ENCODE measurements at regions not wholly inside any gene's neighbourhood (a gene's known extent, or its start where the extent isn't known, plus 50 kb on each side); places are given as distances from the start of the nearest gene placed in this dataset.

DNA sequence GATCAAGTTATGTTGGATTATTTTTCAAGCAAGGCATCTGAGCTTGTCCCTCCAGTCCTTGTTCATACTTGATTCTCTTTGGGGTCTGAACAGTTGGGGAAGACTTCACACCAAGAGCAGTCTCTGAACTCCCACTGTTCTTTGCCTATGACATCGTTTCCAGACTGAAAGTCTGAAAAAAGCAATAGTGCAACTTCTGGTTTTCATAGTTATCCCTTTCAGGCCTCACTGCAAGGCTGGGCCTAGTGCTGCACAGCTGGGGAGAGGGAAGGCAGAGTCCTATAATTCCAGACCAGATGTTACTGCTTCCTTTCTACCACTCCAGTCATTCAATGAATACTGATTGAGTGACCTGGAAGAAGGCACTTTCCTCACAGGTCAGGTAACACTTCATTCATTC is 187.1 kb upstream of the CCND2 start:
- Histone ChIP-seq H3F3A (ENCODE audit: insufficient read depth, low read depth) (no peaks in the 10 kb centered on the region), H3K4me1 (replicated peaks; ENCODE audit: insufficient read depth) (no peaks in the 10 kb centered on the region), H2AFZ (no peak overlapping the region), H3K79me2 (ENCODE audit: low read depth) (no peaks in the 10 kb centered on the region), H3K27ac (no peak overlapping the region), H3K4me3 (no peak overlapping the region), H3K9me2 (ENCODE audit: insufficient read depth) (no peaks in the 10 kb centered on the region), H3K27me3 (ENCODE audit: insufficient read depth, low read depth) (peaks cover 88% of the 10 kb centered on the region), H3K9me3 (ENCODE audit: insufficient read depth, low read depth) (no peaks in the 10 kb centered on the region), H3K36me3 (ENCODE audit: low read depth) (no peaks in the 10 kb centered on the region), H4K20me1 (ENCODE audit: insufficient read depth) (no peaks in the 10 kb centered on the region), H3K4me2 (no peak overlapping the region)
- CTCF ChIA-PET: no interaction called here
- TF ChIP-seq, protein P1, sequence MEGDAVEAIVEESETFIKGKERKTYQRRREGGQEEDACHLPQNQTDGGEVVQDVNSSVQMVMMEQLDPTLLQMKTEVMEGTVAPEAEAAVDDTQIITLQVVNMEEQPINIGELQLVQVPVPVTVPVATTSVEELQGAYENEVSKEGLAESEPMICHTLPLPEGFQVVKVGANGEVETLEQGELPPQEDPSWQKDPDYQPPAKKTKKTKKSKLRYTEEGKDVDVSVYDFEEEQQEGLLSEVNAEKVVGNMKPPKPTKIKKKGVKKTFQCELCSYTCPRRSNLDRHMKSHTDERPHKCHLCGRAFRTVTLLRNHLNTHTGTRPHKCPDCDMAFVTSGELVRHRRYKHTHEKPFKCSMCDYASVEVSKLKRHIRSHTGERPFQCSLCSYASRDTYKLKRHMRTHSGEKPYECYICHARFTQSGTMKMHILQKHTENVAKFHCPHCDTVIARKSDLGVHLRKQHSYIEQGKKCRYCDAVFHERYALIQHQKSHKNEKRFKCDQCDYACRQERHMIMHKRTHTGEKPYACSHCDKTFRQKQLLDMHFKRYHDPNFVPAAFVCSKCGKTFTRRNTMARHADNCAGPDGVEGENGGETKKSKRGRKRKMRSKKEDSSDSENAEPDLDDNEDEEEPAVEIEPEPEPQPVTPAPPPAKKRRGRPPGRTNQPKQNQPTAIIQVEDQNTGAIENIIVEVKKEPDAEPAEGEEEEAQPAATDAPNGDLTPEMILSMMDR (conservative IDR thresholded peaks at IDR 0.05): no peak
- no peak for TF ChIP-seq EZH2 (IDR thresholded peaks at IDR 0.05; ENCODE audit: low read depth)
- DNase-seq: no peak
- no TSS peak for BruUV-seq (replicated peaks)
- POLR2A ChIA-PET (ENCODE audit: unreplicated experiment): no interaction called here
- intact Hi-C loops (cut with micrococcal nuclease; ENCODE audit: unreplicated experiment): no loop called here

DNA sequence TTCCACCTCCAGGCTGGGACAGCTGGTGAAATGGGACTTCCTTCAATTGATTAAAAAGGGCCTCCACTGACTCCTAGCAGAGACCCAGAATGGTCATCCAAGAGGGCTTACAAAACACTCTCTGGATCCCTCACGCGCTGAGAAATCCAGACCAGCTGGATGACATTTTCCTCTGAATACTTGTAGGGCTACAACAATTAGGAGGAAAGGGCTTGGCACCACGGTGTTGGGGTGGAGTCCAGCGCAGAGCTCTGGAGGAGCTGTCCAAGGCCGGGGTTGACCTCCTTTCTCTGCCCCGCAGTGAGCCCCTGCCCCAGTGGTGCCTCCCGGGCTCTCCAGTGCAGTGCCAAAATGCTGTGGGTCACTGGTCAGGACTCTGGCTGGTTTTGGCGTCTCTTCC is 189.0 kb upstream of the CCND2 start:
- Histone ChIP-seq H3K4me1 (replicated peaks; ENCODE audit: insufficient read depth) (no peaks in the 10 kb centered on the region), H3K36me3 (ENCODE audit: low read depth) (no peaks in the 10 kb centered on the region), H4K20me1 (ENCODE audit: insufficient read depth) (no peaks in the 10 kb centered on the region), H3K4me3 (no peak overlapping the region), H3F3A (ENCODE audit: insufficient read depth, low read depth) (no peaks in the 10 kb centered on the region), H3K4me2 (no peak overlapping the region), H3K9me2 (ENCODE audit: insufficient read depth) (peaks cover 3% of the 10 kb centered on the region; the same call in 1 of the 2 replicates), H3K9me3 (ENCODE audit: insufficient read depth, low read depth) (no peaks in the 10 kb centered on the region), H3K79me2 (ENCODE audit: low read depth) (no peaks in the 10 kb centered on the region), H3K27me3 (ENCODE audit: insufficient read depth, low read depth) (peaks cover 69% of the 10 kb centered on the region), H3K27ac (no peak overlapping the region), H2AFZ (no peak overlapping the region)
- DNase-seq: no peak
- TF ChIP-seq, protein P1 (conservative IDR thresholded peaks at IDR 0.05): no peak
- no peak for TF ChIP-seq EZH2 (IDR thresholded peaks at IDR 0.05; ENCODE audit: low read depth)
- intact Hi-C loops (cut with micrococcal nuclease; ENCODE audit: unreplicated experiment): no loop called here
- ChIA-PET POLR2A (ENCODE audit: unreplicated experiment) (no interaction called here), CTCF (no interaction called here)
- no TSS peak for BruUV-seq (replicated peaks)

DNA sequence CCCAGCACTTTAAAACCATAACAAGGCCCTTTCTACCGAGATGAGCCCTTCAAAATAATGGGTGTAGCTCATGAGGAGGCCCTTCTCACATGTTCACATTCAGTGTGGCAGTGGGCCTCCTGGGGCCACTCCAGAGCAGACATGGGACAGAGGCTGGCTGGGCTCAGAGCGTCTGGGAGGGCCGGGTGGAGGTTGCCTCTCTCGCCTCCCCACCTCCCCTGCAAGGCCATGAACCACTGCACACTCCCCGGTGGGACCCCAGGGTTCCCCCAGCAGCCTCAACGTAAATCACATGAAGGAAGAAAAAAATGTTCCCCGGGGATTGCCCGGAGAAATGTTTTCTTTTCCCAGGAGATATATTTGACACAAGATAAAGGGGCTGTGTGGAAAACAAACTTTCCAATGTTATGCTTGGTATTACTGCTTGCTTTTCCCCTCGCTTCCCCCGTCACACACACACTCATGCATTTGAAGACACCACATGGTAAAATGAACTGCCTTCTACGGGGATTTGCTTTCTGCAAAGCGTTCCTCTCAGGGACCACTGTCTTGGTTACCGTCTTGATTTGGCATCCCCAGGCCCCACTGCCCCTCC is 190.7 kb upstream of the CCND2 start:
- BruUV-seq (replicated peaks): no TSS peak

More for the DNA sequence above, 190.7 kb upstream of the CCND2 start:
- Histone ChIP-seq H3K9me3 (ENCODE audit: insufficient read depth, low read depth) (no peaks in the 10 kb centered on the region), H3K79me2 (ENCODE audit: low read depth) (no peaks in the 10 kb centered on the region), H3K27me3 (ENCODE audit: insufficient read depth, low read depth) (peaks cover 52% of the 10 kb centered on the region), H3K9me2 (ENCODE audit: insufficient read depth) (peaks cover 3% of the 10 kb centered on the region; the same call in 1 of the 2 replicates), H3F3A (ENCODE audit: insufficient read depth, low read depth) (no peaks in the 10 kb centered on the region), H3K4me3 (no peak overlapping the region), H4K20me1 (ENCODE audit: insufficient read depth) (no peaks in the 10 kb centered on the region), H2AFZ (no peak overlapping the region), H3K4me2 (no peak overlapping the region), H3K4me1 (replicated peaks; ENCODE audit: insufficient read depth) (no peaks in the 10 kb centered on the region), H3K27ac (no peak overlapping the region), H3K36me3 (ENCODE audit: low read depth) (no peaks in the 10 kb centered on the region)
- ChIA-PET CTCF (no interaction called here), POLR2A (ENCODE audit: unreplicated experiment) (no interaction called here)
- TF ChIP-seq, protein P1 (conservative IDR thresholded peaks at IDR 0.05): no peak
- TF ChIP-seq EZH2 (IDR thresholded peaks at IDR 0.05; ENCODE audit: low read depth): no peak
- no peak for DNase-seq
- intact Hi-C loops (cut with micrococcal nuclease; ENCODE audit: unreplicated experiment): no loop called here

Data from PC-9 (cell line).